ENCODE measurements at regions not wholly inside any gene's neighbourhood (a gene's known extent, or its start where the extent isn't known, plus 50 kb on each side); places are given as distances from the start of the nearest gene placed in this dataset.
A peak's percentile ranks its signal among the peaks of the same experiment; 100 is the strongest.

DNA sequence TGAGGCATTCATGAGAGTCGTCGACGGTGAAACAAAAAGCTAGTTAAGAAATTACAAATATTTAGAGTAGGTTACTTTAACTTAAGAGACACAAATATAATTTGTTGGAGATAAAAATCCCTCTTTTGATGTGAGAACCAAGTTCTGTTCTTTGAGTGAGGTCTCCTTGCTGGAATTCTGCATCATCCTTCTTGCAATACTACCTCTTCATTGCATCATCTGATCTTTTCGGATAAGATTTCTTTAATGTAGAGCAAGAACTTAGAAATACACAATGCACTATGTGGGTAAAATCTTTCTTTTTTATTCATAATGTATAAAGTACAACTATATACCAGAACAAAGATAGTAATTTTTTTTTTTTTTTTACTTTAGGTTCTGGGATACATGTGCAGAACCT lies 118.4 kb downstream of the ARL4C start:
- TF ChIP-seq, protein P1, sequence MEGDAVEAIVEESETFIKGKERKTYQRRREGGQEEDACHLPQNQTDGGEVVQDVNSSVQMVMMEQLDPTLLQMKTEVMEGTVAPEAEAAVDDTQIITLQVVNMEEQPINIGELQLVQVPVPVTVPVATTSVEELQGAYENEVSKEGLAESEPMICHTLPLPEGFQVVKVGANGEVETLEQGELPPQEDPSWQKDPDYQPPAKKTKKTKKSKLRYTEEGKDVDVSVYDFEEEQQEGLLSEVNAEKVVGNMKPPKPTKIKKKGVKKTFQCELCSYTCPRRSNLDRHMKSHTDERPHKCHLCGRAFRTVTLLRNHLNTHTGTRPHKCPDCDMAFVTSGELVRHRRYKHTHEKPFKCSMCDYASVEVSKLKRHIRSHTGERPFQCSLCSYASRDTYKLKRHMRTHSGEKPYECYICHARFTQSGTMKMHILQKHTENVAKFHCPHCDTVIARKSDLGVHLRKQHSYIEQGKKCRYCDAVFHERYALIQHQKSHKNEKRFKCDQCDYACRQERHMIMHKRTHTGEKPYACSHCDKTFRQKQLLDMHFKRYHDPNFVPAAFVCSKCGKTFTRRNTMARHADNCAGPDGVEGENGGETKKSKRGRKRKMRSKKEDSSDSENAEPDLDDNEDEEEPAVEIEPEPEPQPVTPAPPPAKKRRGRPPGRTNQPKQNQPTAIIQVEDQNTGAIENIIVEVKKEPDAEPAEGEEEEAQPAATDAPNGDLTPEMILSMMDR (IDR thresholded peaks at IDR 0.05) = no peak
- H3K4me1 Mint-ChIP-seq = no peaks in the 10 kb centered on the region
- intact Hi-C loops (cut with micrococcal nuclease) = loop anchor here in 1 of 2 donors (10.0 kb wide), 1 partner anchor 94 kb away; no protein-coding TSS in a partner anchor

DNA sequence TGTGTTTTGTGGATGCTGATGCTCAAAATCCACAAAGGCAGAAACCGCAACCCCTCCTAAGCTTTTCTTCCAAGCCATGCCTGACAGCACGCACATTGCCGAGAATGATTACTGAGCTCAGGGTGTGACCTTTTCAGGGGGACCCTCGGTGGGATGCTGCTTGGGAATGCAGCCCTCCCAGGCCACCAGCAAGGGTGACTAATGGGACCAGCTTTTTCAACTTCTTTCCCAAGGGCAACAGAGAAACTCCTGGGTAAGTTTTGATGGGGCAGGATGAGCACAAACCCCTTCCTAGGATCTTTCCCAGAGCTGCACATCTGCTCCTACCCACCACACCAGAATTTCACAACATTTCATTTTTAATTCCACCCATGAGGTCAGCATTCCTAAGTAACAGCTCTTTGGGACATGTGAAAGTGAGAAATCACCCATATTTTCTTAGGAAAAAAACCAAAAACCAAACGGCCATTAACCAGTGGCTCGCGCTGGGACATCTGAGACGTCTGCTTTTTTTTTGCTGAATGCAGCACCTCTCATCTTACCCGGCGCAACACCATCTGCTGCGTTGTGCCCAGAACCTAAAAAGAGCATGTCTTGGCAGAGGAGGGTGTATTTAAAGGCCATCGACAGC lies 119.0 kb downstream of the ARL4C start:
- no peak overlapping the region for H3K27ac ChIP-seq (ENCODE audit: low read depth in 1 of 2, low read length in 2 of 2)
- TF ChIP-seq, protein P1 (IDR thresholded peaks at IDR 0.05) = no peak
- peaks cover 0 to 5% (median 0%) of the 10 kb centered on the region in 7 donors for H3K9me3 Mint-ChIP-seq
- H3K4me1 Mint-ChIP-seq = no peaks in the 10 kb centered on the region
- no peaks in the 10 kb centered on the region for H4K20me1 ChIP-seq (ENCODE audit: insufficient read depth, low read length)
- peaks cover 3 to 10% of the 10 kb centered on the region in 2 donors for H3K27me3 ChIP-seq (ENCODE audit: control insufficient read depth in 2 of 2, insufficient read depth in 2 of 2, low read length in 2 of 2)
- WGBS (ENCODE audit: insufficient coverage) = 40% methylated on average over 2 of the region's 12 CpGs
- no peak for DNase-seq
- H3K4me3 ChIP-seq (replicated peaks in 1 of 3; ENCODE audit: low read depth in 2 of 3, low read length in 3 of 3) = no peak overlapping the region
- H3K27me3 Mint-ChIP-seq (ENCODE audit: low read depth in 3 of 3) = peaks cover 2 to 24% (median 22%) of the 10 kb centered on the region in 3 donors
- intact Hi-C loops (cut with micrococcal nuclease) = loop anchor here in 1 of 2 donors (10.0 kb wide), 1 partner anchor 93 kb away; no protein-coding TSS in a partner anchor
- no peaks in the 10 kb centered on the region for H3K36me3 Mint-ChIP-seq
- no peaks in the 10 kb centered on the region for H3K4me1 ChIP-seq (ENCODE audit: control insufficient read depth in 1 of 2, insufficient read depth in 2 of 2, low read length in 2 of 2)
- no peak overlapping the region for H3K4me2 ChIP-seq (replicated peaks; ENCODE audit: extremely low read depth, low read length, poor library complexity, severe bottlenecking)
- no peaks in the 10 kb centered on the region for H3K79me2 ChIP-seq (ENCODE audit: insufficient read depth, low read length)
- peak overlapping the region in 1 of 2 donors; percentile 22 for H3K4me3 Mint-ChIP-seq
- H3K9me3 ChIP-seq (replicated peaks in 1 of 2; ENCODE audit: control insufficient read depth in 1 of 2, insufficient read depth in 1 of 2, low read length in 2 of 2) = no peaks in the 10 kb centered on the region
- no peak overlapping the region for H3K27ac Mint-ChIP-seq
- H3K9ac ChIP-seq (ENCODE audit: insufficient read depth, low read length, poor library complexity, severe bottlenecking) = no peak overlapping the region
- H3K36me3 ChIP-seq (replicated peaks in 1 of 2; ENCODE audit: control insufficient read depth in 1 of 2, insufficient read depth in 2 of 2, low read length in 2 of 2) = no peaks in the 10 kb centered on the region
- no peak overlapping the region for H2AFZ ChIP-seq (ENCODE audit: insufficient read depth, low read depth, low read length, poor library complexity, severe bottlenecking)

More for the DNA sequence above, 118.4 kb downstream of the ARL4C start:
- Histone ChIP-seq H3K9ac (ENCODE audit: insufficient read depth, low read length, poor library complexity, severe bottlenecking) (no peak overlapping the region), H3K27ac (ENCODE audit: low read depth in 1 of 2, low read length in 2 of 2) (no peak overlapping the region), H3K4me3 (replicated peaks in 1 of 3; ENCODE audit: low read depth in 2 of 3, low read length in 3 of 3) (no peak overlapping the region), H3K4me2 (replicated peaks; ENCODE audit: extremely low read depth, low read length, poor library complexity, severe bottlenecking) (no peak overlapping the region), H3K27me3 (ENCODE audit: control insufficient read depth in 2 of 2, insufficient read depth in 2 of 2, low read length in 2 of 2) (peaks cover 3 to 10% of the 10 kb centered on the region in 2 donors), H3K4me1 (ENCODE audit: control insufficient read depth in 1 of 2, insufficient read depth in 2 of 2, low read length in 2 of 2) (no peaks in the 10 kb centered on the region), H4K20me1 (ENCODE audit: insufficient read depth, low read length) (no peaks in the 10 kb centered on the region), H3K9me3 (replicated peaks in 1 of 2; ENCODE audit: control insufficient read depth in 1 of 2, insufficient read depth in 1 of 2, low read length in 2 of 2) (no peaks in the 10 kb centered on the region), H3K79me2 (ENCODE audit: insufficient read depth, low read length) (no peaks in the 10 kb centered on the region), H3K36me3 (replicated peaks in 1 of 2; ENCODE audit: control insufficient read depth in 1 of 2, insufficient read depth in 2 of 2, low read length in 2 of 2) (no peaks in the 10 kb centered on the region), H2AFZ (ENCODE audit: insufficient read depth, low read depth, low read length, poor library complexity, severe bottlenecking) (no peak overlapping the region)
- Mint-ChIP-seq H3K4me3 (peak overlapping the region in 1 of 2 donors; percentile 16), H3K27me3 (ENCODE audit: low read depth in 3 of 3) (peaks cover 2 to 24% (median 21%) of the 10 kb centered on the region in 3 donors), H3K9me3 (peaks cover 0 to 5% (median 0%) of the 10 kb centered on the region in 7 donors), H3K27ac (no peak overlapping the region), H3K36me3 (no peaks in the 10 kb centered on the region)
- WGBS (ENCODE audit: insufficient coverage) = no CpG with 5 or more reads among the region's 4 CpGs
- no peak for DNase-seq
